ENCODE measurements at regions not wholly inside any gene's neighbourhood (a gene's known extent, or its start where the extent isn't known, plus 50 kb on each side); places are given as distances from the start of the nearest gene placed in this dataset.

- TF ChIP-seq ZNF142 (CRISPR knock-in tag; IDR thresholded peaks at IDR 0.05) (0 out of 2 replicates have a peak, but pooled peaks have one; percentile 43), ZNF451 (CRISPR knock-in tag; IDR thresholded peaks at IDR 0.05) (no peak), NCOA2 (CRISPR knock-in tag; IDR thresholded peaks at IDR 0.05) (no peak), ZNF253 (CRISPR knock-in tag; IDR thresholded peaks at IDR 0.05; ENCODE audit: borderline replicate concordance) (no peak), MYC (CRISPR knock-in tag; IDR thresholded peaks at IDR 0.05; ENCODE audit: borderline replicate concordance) (0 out of 2 replicates have a peak, but pooled peaks have one; percentile 14), ZNF724P (CRISPR knock-in tag; IDR thresholded peaks at IDR 0.05; ENCODE audit: borderline replicate concordance) (no peak), NFE2L2 (IDR thresholded peaks at IDR 0.05; ENCODE audit: low read length) (0 out of 2 replicates have a peak, but pooled peaks have one; percentile 39), LRRFIP1 (CRISPR knock-in tag; conservative IDR thresholded peaks at IDR 0.05) (no peak), SAP130 (CRISPR knock-in tag; IDR thresholded peaks at IDR 0.05; ENCODE audit: low read depth) (0 out of 2 replicates have a peak, but pooled peaks have one; percentile 29), ZNF10 (CRISPR knock-in tag; IDR thresholded peaks at IDR 0.05; ENCODE audit: borderline replicate concordance, low read depth) (no peak), MYNN (CRISPR knock-in tag; IDR thresholded peaks at IDR 0.05; ENCODE audit: low read depth) (no peak), NRL (CRISPR knock-in tag; IDR thresholded peaks at IDR 0.05; ENCODE audit: borderline replicate concordance) (no peak), ZNF570 (CRISPR knock-in tag; IDR thresholded peaks at IDR 0.05; ENCODE audit: borderline replicate concordance) (no peak), SMAD1 (CRISPR knock-in tag; IDR thresholded peaks at IDR 0.05; ENCODE audit: borderline replicate concordance, low read depth) (no peak), MIXL1 (CRISPR knock-in tag; IDR thresholded peaks at IDR 0.05) (no peak), GTF3A (CRISPR knock-in tag; conservative IDR thresholded peaks at IDR 0.05) (no peak), CBFB (CRISPR knock-in tag; IDR thresholded peaks at IDR 0.05) (no peak)
- TF ChIP-seq, protein P1, sequence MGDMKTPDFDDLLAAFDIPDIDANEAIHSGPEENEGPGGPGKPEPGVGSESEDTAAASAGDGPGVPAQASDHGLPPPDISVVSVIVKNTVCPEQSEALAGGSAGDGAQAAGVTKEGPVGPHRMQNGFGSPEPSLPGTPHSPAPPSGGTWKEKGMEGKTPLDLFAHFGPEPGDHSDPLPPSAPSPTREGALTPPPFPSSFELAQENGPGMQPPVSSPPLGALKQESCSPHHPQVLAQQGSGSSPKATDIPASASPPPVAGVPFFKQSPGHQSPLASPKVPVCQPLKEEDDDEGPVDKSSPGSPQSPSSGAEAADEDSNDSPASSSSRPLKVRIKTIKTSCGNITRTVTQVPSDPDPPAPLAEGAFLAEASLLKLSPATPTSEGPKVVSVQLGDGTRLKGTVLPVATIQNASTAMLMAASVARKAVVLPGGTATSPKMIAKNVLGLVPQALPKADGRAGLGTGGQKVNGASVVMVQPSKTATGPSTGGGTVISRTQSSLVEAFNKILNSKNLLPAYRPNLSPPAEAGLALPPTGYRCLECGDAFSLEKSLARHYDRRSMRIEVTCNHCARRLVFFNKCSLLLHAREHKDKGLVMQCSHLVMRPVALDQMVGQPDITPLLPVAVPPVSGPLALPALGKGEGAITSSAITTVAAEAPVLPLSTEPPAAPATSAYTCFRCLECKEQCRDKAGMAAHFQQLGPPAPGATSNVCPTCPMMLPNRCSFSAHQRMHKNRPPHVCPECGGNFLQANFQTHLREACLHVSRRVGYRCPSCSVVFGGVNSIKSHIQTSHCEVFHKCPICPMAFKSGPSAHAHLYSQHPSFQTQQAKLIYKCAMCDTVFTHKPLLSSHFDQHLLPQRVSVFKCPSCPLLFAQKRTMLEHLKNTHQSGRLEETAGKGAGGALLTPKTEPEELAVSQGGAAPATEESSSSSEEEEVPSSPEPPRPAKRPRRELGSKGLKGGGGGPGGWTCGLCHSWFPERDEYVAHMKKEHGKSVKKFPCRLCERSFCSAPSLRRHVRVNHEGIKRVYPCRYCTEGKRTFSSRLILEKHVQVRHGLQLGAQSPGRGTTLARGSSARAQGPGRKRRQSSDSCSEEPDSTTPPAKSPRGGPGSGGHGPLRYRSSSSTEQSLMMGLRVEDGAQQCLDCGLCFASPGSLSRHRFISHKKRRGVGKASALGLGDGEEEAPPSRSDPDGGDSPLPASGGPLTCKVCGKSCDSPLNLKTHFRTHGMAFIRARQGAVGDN (CRISPR knock-in tag; IDR thresholded peaks at IDR 0.05): peak; percentile 64
Observed at GRCh38 chr18:9017167-9017904, 85.2 kb upstream of the NDUFV2 start (continued).
